HL-60 (cell line): ENCODE measurements at regions not wholly inside any gene's neighbourhood (a gene's known extent, or its start where the extent isn't known, plus 50 kb on each side); places are given as distances from the start of the nearest gene placed in this dataset.

Experiments used
- CTCF ChIP-seq: IDR thresholded peaks from one replicate; pipeline ENCODE4 v1.5.1; 2011; ENCODE audit warnings: low read length, control low read depth, inconsistent platforms; ENCODE audit not compliant: insufficient read depth
- POLR2AphosphoS5 ChIP-seq: IDR thresholded peaks from 2 replicates; pipeline ENCODE4 v1.6.1; 2012; ENCODE audit warnings: low read depth
- REST ChIP-seq: IDR thresholded peaks from 2 replicates; pipeline ENCODE4 v1.6.1; 2012; ENCODE audit warnings: low read depth; ENCODE audit not compliant: insufficient replicate concordance
- SPI1 ChIP-seq: IDR thresholded peaks from 2 replicates; pipeline ENCODE4 v1.6.1; 2012; ENCODE audit warnings: low read depth, mild to moderate bottlenecking, borderline replicate concordance

- TF ChIP-seq POLR2AphosphoS5: no peak
- no peak for TF ChIP-seq CTCF
- no peak for TF ChIP-seq REST
- no peak for TF ChIP-seq SPI1
Measured at GRCh38 chr14:87282266-87282665, 710.7 kb downstream of the GALC start.
